IMR-90 (cell line): ENCODE measurements at regions not wholly inside any gene's neighbourhood (a gene's known extent, or its start where the extent isn't known, plus 50 kb on each side); places are given as distances from the start of the nearest gene placed in this dataset.
A peak's percentile ranks its signal among the peaks of the same experiment; 100 is the strongest.

Experiments
- ATAC-seq: fragments of 200-7000 bp; cut with Tn5 transposase; 2 replicates; pipeline ENCODE4 v1.9.1; 2020; ENCODE audit warnings: low read depth, mild to moderate bottlenecking, moderate library complexity
- BruUV-seq: library from RNA; stranded (reverse); fragments of 400-500 nt; replicated peaks from 2 replicates; lab custom pipeline; 2021; lab: Mats Ljungman, UMichigan
- CTCF ChIA-PET: fragments of 300-600 bp; formaldehyde crosslinking; extraction: SDS; loops from one replicate; lab custom pipeline; 2021; ENCODE audit warnings: antibody characterized with exemption; lab: Yijun Ruan, JAX
- POLR2A ChIA-PET: fragments of 300-600 bp; sonication (Branson Sonifier 250); formaldehyde crosslinking; loops from one replicate; lab custom pipeline; 2022; ENCODE audit warnings: antibody characterized with exemption; ENCODE audit not compliant: unreplicated experiment; lab: Charles Lee
- DNase-seq: peaks from one replicate; pipeline ENCODE4 v3.0.0; 2013
- H2AFZ ChIP-seq: replicated peaks from 2 replicates; pipeline ENCODE3; 2013; ENCODE audit warnings: low read length, mild to moderate bottlenecking; ENCODE audit not compliant: poor library complexity
- H2AK5ac ChIP-seq: 2 replicates; pipeline ENCODE4 v1.6.1; 2013; ENCODE audit warnings: low read depth, low read length, inconsistent platforms
- H2AK9ac ChIP-seq: replicated peaks from 2 replicates; pipeline ENCODE3; 2013; ENCODE audit warnings: mild to moderate bottlenecking, low read depth, low read length, moderate library complexity; ENCODE audit not compliant: poor library complexity
- H2BK120ac ChIP-seq: 2 replicates; pipeline ENCODE4 v1.6.1; 2013; ENCODE audit warnings: low read depth, low read length, inconsistent platforms
- H2BK15ac ChIP-seq: 3 replicates; pipeline ENCODE4 v1.6.1; 2013; ENCODE audit warnings: low read depth, low read length, inconsistent platforms
- H2BK20ac ChIP-seq: 2 replicates; pipeline ENCODE4 v1.6.1; 2013; ENCODE audit warnings: low read depth, mild to moderate bottlenecking, inconsistent platforms, low read length, moderate library complexity
- H2BK5ac ChIP-seq: 2 replicates; pipeline ENCODE4 v1.6.1; 2013; ENCODE audit warnings: mild to moderate bottlenecking, low read depth, low read length, inconsistent platforms; ENCODE audit not compliant: poor library complexity, severe bottlenecking
- H3K14ac ChIP-seq: replicated peaks from 2 replicates; pipeline ENCODE4 v1.6.1; 2013; ENCODE audit warnings: low read depth, low read length, inconsistent platforms
- H3K18ac ChIP-seq: 2 replicates; pipeline ENCODE4 v1.6.1; 2013; ENCODE audit warnings: low read depth, low read length, control low read depth
- H3K23ac ChIP-seq: 2 replicates; pipeline ENCODE4 v1.6.1; 2013; ENCODE audit warnings: low read depth, low read length, inconsistent platforms
- H3K27ac ChIP-seq: 2 replicates; pipeline ENCODE4 v1.5.1; 2013; ENCODE audit warnings: mild to moderate bottlenecking, control low read depth, low read length; ENCODE audit not compliant: insufficient read depth
- H3K27me3 ChIP-seq: 2 replicates; pipeline ENCODE4 v1.6.1; 2013; ENCODE audit warnings: low read length; ENCODE audit not compliant: control insufficient read depth, insufficient read depth
- H3K36me3 ChIP-seq: 2 replicates; pipeline ENCODE4 v1.6.1; 2013; ENCODE audit warnings: low read length, mixed read lengths; ENCODE audit not compliant: control insufficient read depth, insufficient read depth
- H3K4ac ChIP-seq: 2 replicates; pipeline ENCODE4 v1.6.1; 2013; ENCODE audit warnings: low read depth, low read length, inconsistent platforms
- H3K4me1 ChIP-seq: 2 replicates; pipeline ENCODE4 v1.6.1; 2013; ENCODE audit warnings: low read length, mixed read lengths; ENCODE audit not compliant: control insufficient read depth, insufficient read depth
- H3K4me2 ChIP-seq: 2 replicates; pipeline ENCODE4 v1.6.1; 2013; ENCODE audit warnings: low read depth, mild to moderate bottlenecking, control low read depth, low read length, moderate library complexity
- H3K4me3 ChIP-seq: 2 replicates; pipeline ENCODE4 v1.5.1; 2013; ENCODE audit warnings: low read depth, mild to moderate bottlenecking, control low read depth, low read length, moderate library complexity; ENCODE audit not compliant: insufficient read depth
- H3K56ac ChIP-seq: 2 replicates; pipeline ENCODE4 v1.6.1; 2013; ENCODE audit warnings: low read length, inconsistent platforms; ENCODE audit not compliant: insufficient read depth; ENCODE audit errors: extremely low read depth
- H3K79me1 ChIP-seq, 2 experiments: 2 replicates each; pipeline ENCODE4 v1.6.1; 2013; ENCODE audit warnings: low read length in 2 of 2, inconsistent platforms in 1 of 2, low read depth in 1 of 2
- H3K9ac ChIP-seq: 2 replicates; pipeline ENCODE4 v1.6.1; 2013; ENCODE audit warnings: low read depth, low read length, control low read depth
- H3K9me1 ChIP-seq: 2 replicates; pipeline ENCODE4 v1.6.1; 2013; ENCODE audit warnings: low read length, inconsistent platforms; ENCODE audit not compliant: insufficient read depth
- H3K9me3 ChIP-seq: 2 replicates; pipeline ENCODE4 v1.6.1; 2013; ENCODE audit warnings: low read length; ENCODE audit not compliant: control insufficient read depth, insufficient read depth
- H4K20me1 ChIP-seq: 2 replicates; pipeline ENCODE4 v1.6.1; 2013; ENCODE audit warnings: low read length, inconsistent platforms; ENCODE audit not compliant: insufficient read depth
- H4K5ac ChIP-seq: 2 replicates; pipeline ENCODE4 v1.6.1; 2013; ENCODE audit warnings: mild to moderate bottlenecking, low read depth, low read length, control low read depth
- H4K8ac ChIP-seq, 2 experiments: 2 replicates each; pipeline ENCODE4 v1.6.1; 2013; ENCODE audit warnings: low read depth in 2 of 2, low read length in 2 of 2, control low read depth in 1 of 2, inconsistent platforms in 1 of 2
- H4K91ac ChIP-seq: 2 replicates; pipeline ENCODE4 v1.6.1; 2013; ENCODE audit warnings: low read depth, low read length, inconsistent platforms; ENCODE audit not compliant: insufficient read depth
- BHLHE40 ChIP-seq: fragments of 150-350 bp; IDR thresholded peaks from 2 replicates; pipeline ENCODE4 v1.6.1; 2016; ENCODE audit warnings: mild to moderate bottlenecking, low read depth, low read length
- CEBPB ChIP-seq: IDR thresholded peaks from 2 replicates; pipeline ENCODE4 v1.6.1; 2012; ENCODE audit warnings: low read depth, low read length, improper control_type of control experiment
- CHD1 ChIP-seq: IDR thresholded peaks from 2 replicates; pipeline ENCODE4 v1.6.1; 2012; ENCODE audit warnings: low read depth, low read length, improper control_type of control experiment
- ELK1 ChIP-seq: fragments of 150-350 bp; IDR thresholded peaks from 2 replicates; pipeline ENCODE4 v1.6.1; 2016; ENCODE audit warnings: low read depth, mild to moderate bottlenecking, low read length, moderate library complexity, borderline replicate concordance
- FOS ChIP-seq: fragments of 150-350 bp; IDR thresholded peaks from 2 replicates; pipeline ENCODE4 v1.6.1; 2016; ENCODE audit warnings: low read depth, low read length
- MAFK ChIP-seq: IDR thresholded peaks from 2 replicates; pipeline ENCODE4 v1.6.1; 2012; ENCODE audit warnings: low read depth, low read length, improper control_type of control experiment
- MXI1 ChIP-seq: IDR thresholded peaks from 2 replicates; pipeline ENCODE4 v1.6.1; 2012; ENCODE audit warnings: low read depth, mild to moderate bottlenecking, low read length, moderate library complexity, borderline replicate concordance
- NFE2L2 ChIP-seq: fragments of 150-350 bp; IDR thresholded peaks from 2 replicates; pipeline ENCODE4 v1.6.1; 2016; ENCODE audit warnings: low read depth, mild to moderate bottlenecking, low read length
- POLR2A ChIP-seq: IDR thresholded peaks from 2 replicates; pipeline ENCODE4 v1.6.1; 2012; ENCODE audit warnings: mild to moderate bottlenecking, low read depth, low read length
- RAD21 ChIP-seq: IDR thresholded peaks from 2 replicates; pipeline ENCODE4 v1.6.1; 2012; ENCODE audit warnings: low read length, improper control_type of control experiment
- RFX5 ChIP-seq: IDR thresholded peaks from 2 replicates; pipeline ENCODE4 v1.8.0; 2012; ENCODE audit warnings: low read depth, mild to moderate bottlenecking, low read length, moderate library complexity
- SMC3 ChIP-seq: fragments of 150-350 bp; IDR thresholded peaks from 2 replicates; pipeline ENCODE4 v1.6.1; 2016; ENCODE audit warnings: low read depth, mild to moderate bottlenecking, antibody characterized with exemption, low read length, moderate library complexity
- USF2 ChIP-seq: fragments of 150-350 bp; IDR thresholded peaks from 2 replicates; pipeline ENCODE4 v1.6.1; 2017; ENCODE audit warnings: mild to moderate bottlenecking, antibody characterized with exemption, low read length, low read depth
- WGBS, 2 experiments: methylation state at CpG; one replicate each; pipeline versions ENCODE4 v1.1.5 to v1.1.7; 2013; ENCODE audit warnings: missing lambda C conversion rate in 2 of 2; ENCODE audit not compliant: insufficient read length in 1 of 2; ENCODE audit errors: extremely low coverage in 2 of 2; 5-methylcytosine and 5-hydroxymethylcytosine counted together
- dilution Hi-C: fragments of 300-500 bp; cut with HindIII; formaldehyde crosslinking; loops from one replicate; pipeline ENCODE4 v1.14.3; 2018; ENCODE audit warnings: low sequenced_read_pairs; ENCODE audit not compliant: unreplicated experiment
- in situ Hi-C: fragments of 300-500 bp; cut with MboI; formaldehyde crosslinking; loops from 3 replicates; pipeline ENCODE4 v1.14.3; 2019; ENCODE audit warnings: low sequenced_read_pairs, inconsistent platforms, mixed read lengths
- intact Hi-C: fragments of 100-400 bp; cut with micrococcal nuclease; formaldehyde crosslinking; loops from 2 replicates; pipeline ENCODE4 v1.10.0; 2022
- TF ChIP-seq, protein P1 (sequence below): conservative IDR thresholded peaks from 2 replicates; pipeline ENCODE4 v1.5.1; 2012; ENCODE audit warnings: mild to moderate bottlenecking, low read depth, low read length, improper control_type of control experiment

- Histone ChIP-seq H3K9me1 (peaks cover 12% of the 10 kb centered on the region), H3K56ac (peak overlapping the region; percentile 52; the same call in 1 of the 2 replicates), H3K27me3 (no peaks in the 10 kb centered on the region), H2BK120ac (peak overlapping the region; percentile 97), H2AFZ (peak overlapping the region; percentile 74), H3K4me2 (peak overlapping the region; percentile 15), H3K27ac (peak overlapping the region; percentile 55), H3K4me1 (peaks cover 25% of the 10 kb centered on the region; the same call in 1 of the 2 replicates), H3K4ac (peak overlapping the region; percentile 90), H2BK15ac (peak overlapping the region; percentile 77), H2BK20ac (peak overlapping the region; percentile 98), H3K14ac (peak overlapping the region; percentile 84), H3K36me3 (no peaks in the 10 kb centered on the region), H3K23ac (peak overlapping the region; percentile 69), H3K9ac (no peak overlapping the region), H4K20me1 (no peaks in the 10 kb centered on the region), H2AK5ac (peak overlapping the region; percentile 66), H3K4me3 (no peak overlapping the region), H2AK9ac (no peak overlapping the region), H3K79me1 (0 out of 4 replicates have a peak, but pooled peaks cover 0 to 4% of the 10 kb centered on the region in 2 experiments), H3K9me3 (no peaks in the 10 kb centered on the region), H4K8ac (peak overlapping the region; percentile 30 to 88), H2BK5ac (peak overlapping the region; percentile 84), H4K5ac (peak overlapping the region; percentile 52; the same call in 1 of the 2 replicates), H3K18ac (peak overlapping the region; percentile 71), H4K91ac (peak overlapping the region; percentile 89)
- ATAC-seq (peak; percentile 92), DNase-seq (peak; percentile 91)
- ChIA-PET POLR2A (interaction anchor here (0.5 kb wide), 1 partner anchor 479 kb away, joined by 5 read pairs; no protein-coding TSS in a partner anchor), CTCF (no interaction called here)
- WGBS, 2 experiments: no CpG with 5 or more reads among the region's 4 CpGs
- in situ Hi-C loops (no loop called here), intact Hi-C loops (no loop called here), dilution Hi-C loops (no loop called here)
- BruUV-seq: no TSS peak
- no peak for TF ChIP-seq ELK1
- TF ChIP-seq MAFK: peak; percentile 76
- peak; percentile 71 for TF ChIP-seq FOS
- TF ChIP-seq POLR2A: no peak
- no peak; the same call in 1 of the 2 replicates for TF ChIP-seq BHLHE40
- TF ChIP-seq RAD21: 0 out of 2 replicates have a peak, but pooled peaks have one; percentile 1
- no peak for TF ChIP-seq CEBPB
- TF ChIP-seq RFX5: no peak
- TF ChIP-seq MXI1: no peak
- no peak for TF ChIP-seq CHD1
- no peak for TF ChIP-seq USF2
- TF ChIP-seq, protein P1, sequence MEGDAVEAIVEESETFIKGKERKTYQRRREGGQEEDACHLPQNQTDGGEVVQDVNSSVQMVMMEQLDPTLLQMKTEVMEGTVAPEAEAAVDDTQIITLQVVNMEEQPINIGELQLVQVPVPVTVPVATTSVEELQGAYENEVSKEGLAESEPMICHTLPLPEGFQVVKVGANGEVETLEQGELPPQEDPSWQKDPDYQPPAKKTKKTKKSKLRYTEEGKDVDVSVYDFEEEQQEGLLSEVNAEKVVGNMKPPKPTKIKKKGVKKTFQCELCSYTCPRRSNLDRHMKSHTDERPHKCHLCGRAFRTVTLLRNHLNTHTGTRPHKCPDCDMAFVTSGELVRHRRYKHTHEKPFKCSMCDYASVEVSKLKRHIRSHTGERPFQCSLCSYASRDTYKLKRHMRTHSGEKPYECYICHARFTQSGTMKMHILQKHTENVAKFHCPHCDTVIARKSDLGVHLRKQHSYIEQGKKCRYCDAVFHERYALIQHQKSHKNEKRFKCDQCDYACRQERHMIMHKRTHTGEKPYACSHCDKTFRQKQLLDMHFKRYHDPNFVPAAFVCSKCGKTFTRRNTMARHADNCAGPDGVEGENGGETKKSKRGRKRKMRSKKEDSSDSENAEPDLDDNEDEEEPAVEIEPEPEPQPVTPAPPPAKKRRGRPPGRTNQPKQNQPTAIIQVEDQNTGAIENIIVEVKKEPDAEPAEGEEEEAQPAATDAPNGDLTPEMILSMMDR: no peak
- TF ChIP-seq SMC3: 0 out of 2 replicates have a peak, but pooled peaks have one; percentile 5
- peak; percentile 81 for TF ChIP-seq NFE2L2
Measured at GRCh38 chr6:105810105-105810921, 275.8 kb upstream of the PRDM1 start.
